ENCODE measurements at regions not wholly inside any gene's neighbourhood (a gene's known extent, or its start where the extent isn't known, plus 50 kb on each side); places are given as distances from the start of the nearest gene placed in this dataset.

DNA sequence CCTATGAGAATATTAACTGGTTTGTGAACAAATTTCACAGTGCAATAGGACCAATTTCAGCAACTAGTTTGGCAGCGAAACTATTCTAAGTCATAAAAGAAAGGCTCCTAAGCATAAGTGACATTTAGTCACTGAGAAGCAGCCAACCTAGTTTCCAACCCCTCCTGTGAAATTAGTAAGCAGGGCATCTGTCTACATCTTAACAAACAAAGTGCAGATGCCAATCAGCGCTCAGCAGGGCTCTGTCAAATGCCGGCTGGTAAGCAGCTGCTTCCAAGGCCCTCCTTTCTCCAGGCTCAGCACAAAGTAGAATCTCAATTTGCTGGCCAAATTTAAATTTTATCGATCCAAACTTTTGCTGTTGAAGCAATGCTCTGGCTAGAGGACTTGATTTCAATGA lies 124.7 kb downstream of the ICOS start:
- TF ChIP-seq, protein P1, sequence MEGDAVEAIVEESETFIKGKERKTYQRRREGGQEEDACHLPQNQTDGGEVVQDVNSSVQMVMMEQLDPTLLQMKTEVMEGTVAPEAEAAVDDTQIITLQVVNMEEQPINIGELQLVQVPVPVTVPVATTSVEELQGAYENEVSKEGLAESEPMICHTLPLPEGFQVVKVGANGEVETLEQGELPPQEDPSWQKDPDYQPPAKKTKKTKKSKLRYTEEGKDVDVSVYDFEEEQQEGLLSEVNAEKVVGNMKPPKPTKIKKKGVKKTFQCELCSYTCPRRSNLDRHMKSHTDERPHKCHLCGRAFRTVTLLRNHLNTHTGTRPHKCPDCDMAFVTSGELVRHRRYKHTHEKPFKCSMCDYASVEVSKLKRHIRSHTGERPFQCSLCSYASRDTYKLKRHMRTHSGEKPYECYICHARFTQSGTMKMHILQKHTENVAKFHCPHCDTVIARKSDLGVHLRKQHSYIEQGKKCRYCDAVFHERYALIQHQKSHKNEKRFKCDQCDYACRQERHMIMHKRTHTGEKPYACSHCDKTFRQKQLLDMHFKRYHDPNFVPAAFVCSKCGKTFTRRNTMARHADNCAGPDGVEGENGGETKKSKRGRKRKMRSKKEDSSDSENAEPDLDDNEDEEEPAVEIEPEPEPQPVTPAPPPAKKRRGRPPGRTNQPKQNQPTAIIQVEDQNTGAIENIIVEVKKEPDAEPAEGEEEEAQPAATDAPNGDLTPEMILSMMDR (IDR thresholded peaks at IDR 0.05) = no peak
- Histone ChIP-seq H3K27ac (no peak overlapping the region), H3K36me3 (no peaks in the 10 kb centered on the region), H3K4me3 (no peak overlapping the region), H3K4me1 (no peaks in the 10 kb centered on the region), H3K27me3 (ENCODE audit: low read depth) (no peaks in the 10 kb centered on the region), H3K9me3 (no peaks in the 10 kb centered on the region)
- ATAC-seq (no peak), DNase-seq (no peak)
- intact Hi-C loops (cut with DNase I) = no loop called here

- intact Hi-C loops (cut with DNase I) = no loop called here
- H3K9me3 ChIP-seq = no peaks in the 10 kb centered on the region
- no peaks in the 10 kb centered on the region for H3K27me3 ChIP-seq (ENCODE audit: low read depth)
- no peaks in the 10 kb centered on the region for H3K36me3 ChIP-seq
- no peaks in the 10 kb centered on the region for H3K4me1 ChIP-seq
- DNase-seq = no peak
- H3K4me3 ChIP-seq = no peak overlapping the region
- TF ChIP-seq, protein P1 (IDR thresholded peaks at IDR 0.05) = no peak
- no peak for ATAC-seq
- no peak overlapping the region for H3K27ac ChIP-seq
These were observed 127.6 kb downstream of the ICOS start for GRCh38 chr2:204064119-204064518.

- Histone ChIP-seq H3K9me3 (no peaks in the 10 kb centered on the region), H3K27ac (no peak overlapping the region), H3K36me3 (no peaks in the 10 kb centered on the region), H3K4me1 (no peaks in the 10 kb centered on the region), H3K27me3 (ENCODE audit: low read depth) (no peaks in the 10 kb centered on the region), H3K4me3 (no peak overlapping the region)
- DNase-seq = no peak
- TF ChIP-seq, protein P1 (IDR thresholded peaks at IDR 0.05) = no peak
- ATAC-seq = no peak
- intact Hi-C loops (cut with DNase I) = no loop called here
These were observed 129.0 kb downstream of the ICOS start for GRCh38 chr2:204065566-204065965.

GRCh38 chr2:204066051-204066450 lies 129.5 kb downstream of the ICOS start:
- H3K4me1 ChIP-seq = no peaks in the 10 kb centered on the region
- TF ChIP-seq, protein P1 (IDR thresholded peaks at IDR 0.05) = no peak
- no peaks in the 10 kb centered on the region for H3K9me3 ChIP-seq
- no peaks in the 10 kb centered on the region for H3K27me3 ChIP-seq (ENCODE audit: low read depth)
- H3K27ac ChIP-seq = no peak overlapping the region
- DNase-seq (no peak), ATAC-seq (no peak)
- intact Hi-C loops (cut with DNase I) = no loop called here
- H3K4me3 ChIP-seq = no peak overlapping the region
- H3K36me3 ChIP-seq = no peaks in the 10 kb centered on the region

- H3K27ac ChIP-seq = no peak overlapping the region
- no peaks in the 10 kb centered on the region for H3K4me1 ChIP-seq
- ATAC-seq = no peak
These were observed 133.2 kb downstream of the ICOS start for GRCh38 chr2:204069804-204070203.

More at GRCh38 chr2:204069804-204070203, 133.2 kb downstream of the ICOS start:
- Histone ChIP-seq H3K4me3 (no peak overlapping the region), H3K27me3 (ENCODE audit: low read depth) (no peaks in the 10 kb centered on the region), H3K36me3 (no peaks in the 10 kb centered on the region), H3K9me3 (no peaks in the 10 kb centered on the region)
- TF ChIP-seq, protein P1 (IDR thresholded peaks at IDR 0.05) = no peak
- no peak for DNase-seq
- intact Hi-C loops (cut with DNase I) = no loop called here
